ENCODE measurements at regions not wholly inside any gene's neighbourhood (a gene's known extent, or its start where the extent isn't known, plus 50 kb on each side); places are given as distances from the start of the nearest gene placed in this dataset.

DNA sequence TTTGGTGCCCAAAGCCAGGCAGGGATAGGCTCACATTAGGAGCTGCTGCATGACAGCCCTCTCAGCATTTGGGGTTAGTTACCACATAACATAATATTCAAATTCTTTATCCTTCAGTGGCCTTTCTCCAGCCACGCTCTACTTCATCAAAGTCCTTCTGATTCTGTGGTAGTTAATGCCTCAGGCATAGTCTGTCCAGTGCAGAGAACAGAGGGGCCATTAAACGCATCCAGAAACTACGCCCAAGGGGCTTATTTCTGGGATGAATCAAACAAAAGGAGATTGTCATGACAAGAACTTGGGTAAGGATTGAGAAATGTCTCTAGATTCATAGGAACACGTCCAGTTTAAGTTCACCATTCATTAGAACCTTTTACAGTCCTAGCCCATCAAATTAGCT lies 183.4 kb upstream of the PLXNC1 start:
- intact Hi-C loops (cut with micrococcal nuclease) = no loop called here
- H3K36me3 ChIP-seq (ENCODE audit: control insufficient read depth in 1 of 2, insufficient read depth in 2 of 2, low read length in 2 of 2) = no peaks in the 10 kb centered on the region
- H3K27ac ChIP-seq (ENCODE audit: low read depth, low read length) = no peak overlapping the region

More for the DNA sequence above, 183.4 kb upstream of the PLXNC1 start:
- Histone ChIP-seq H2AFZ (ENCODE audit: low read depth, low read length, poor library complexity, severe bottlenecking) (no peak overlapping the region), H3K4me3 (replicated peaks in 1 of 2; ENCODE audit: low read depth in 1 of 2, low read length in 2 of 2) (no peak overlapping the region), H3K27me3 (ENCODE audit: insufficient read depth, low read length) (no peaks in the 10 kb centered on the region), H3K4me2 (ENCODE audit: low read length) (no peak overlapping the region), H3K4me1 (ENCODE audit: control insufficient read depth in 1 of 2, insufficient read depth in 2 of 2, low read length in 2 of 2) (no peaks in the 10 kb centered on the region), H3K9me3 (ENCODE audit: control insufficient read depth in 1 of 2, insufficient read depth in 1 of 2, low read depth in 1 of 2, low read length in 2 of 2) (no peaks in the 10 kb centered on the region), H4K20me1 (ENCODE audit: insufficient read depth) (no peaks in the 10 kb centered on the region), H3K79me2 (ENCODE audit: insufficient read depth, low read length) (no peaks in the 10 kb centered on the region), H3K9ac (ENCODE audit: low read length) (no peak overlapping the region), H3K9me2 (ENCODE audit: insufficient read depth) (no peaks in the 10 kb centered on the region)
- ATAC-seq (no peak), DNase-seq (ENCODE audit: low read depth, low spot score) (no peak)
- RAD21 ChIA-PET (ENCODE audit: low non-redundant PET in 1 of 2, low total read pairs in 2 of 2, uncharacterized antibody in 2 of 2, unreplicated experiment in 2 of 2) = no interaction called here
- POLR2A ChIA-PET = no interaction called here
- TF ChIP-seq CBX3 (IDR thresholded peaks at IDR 0.05; ENCODE audit: low read depth) = no peak
- TF ChIP-seq POLR2AphosphoS5 (IDR thresholded peaks at IDR 0.05; ENCODE audit: low read depth, low read length) = no peak
- no peak for TF ChIP-seq CEBPB (IDR thresholded peaks at IDR 0.05; ENCODE audit: low read depth)
- no peak for TF ChIP-seq EZH2 (IDR thresholded peaks at IDR 0.05)
- TF ChIP-seq, protein P1, sequence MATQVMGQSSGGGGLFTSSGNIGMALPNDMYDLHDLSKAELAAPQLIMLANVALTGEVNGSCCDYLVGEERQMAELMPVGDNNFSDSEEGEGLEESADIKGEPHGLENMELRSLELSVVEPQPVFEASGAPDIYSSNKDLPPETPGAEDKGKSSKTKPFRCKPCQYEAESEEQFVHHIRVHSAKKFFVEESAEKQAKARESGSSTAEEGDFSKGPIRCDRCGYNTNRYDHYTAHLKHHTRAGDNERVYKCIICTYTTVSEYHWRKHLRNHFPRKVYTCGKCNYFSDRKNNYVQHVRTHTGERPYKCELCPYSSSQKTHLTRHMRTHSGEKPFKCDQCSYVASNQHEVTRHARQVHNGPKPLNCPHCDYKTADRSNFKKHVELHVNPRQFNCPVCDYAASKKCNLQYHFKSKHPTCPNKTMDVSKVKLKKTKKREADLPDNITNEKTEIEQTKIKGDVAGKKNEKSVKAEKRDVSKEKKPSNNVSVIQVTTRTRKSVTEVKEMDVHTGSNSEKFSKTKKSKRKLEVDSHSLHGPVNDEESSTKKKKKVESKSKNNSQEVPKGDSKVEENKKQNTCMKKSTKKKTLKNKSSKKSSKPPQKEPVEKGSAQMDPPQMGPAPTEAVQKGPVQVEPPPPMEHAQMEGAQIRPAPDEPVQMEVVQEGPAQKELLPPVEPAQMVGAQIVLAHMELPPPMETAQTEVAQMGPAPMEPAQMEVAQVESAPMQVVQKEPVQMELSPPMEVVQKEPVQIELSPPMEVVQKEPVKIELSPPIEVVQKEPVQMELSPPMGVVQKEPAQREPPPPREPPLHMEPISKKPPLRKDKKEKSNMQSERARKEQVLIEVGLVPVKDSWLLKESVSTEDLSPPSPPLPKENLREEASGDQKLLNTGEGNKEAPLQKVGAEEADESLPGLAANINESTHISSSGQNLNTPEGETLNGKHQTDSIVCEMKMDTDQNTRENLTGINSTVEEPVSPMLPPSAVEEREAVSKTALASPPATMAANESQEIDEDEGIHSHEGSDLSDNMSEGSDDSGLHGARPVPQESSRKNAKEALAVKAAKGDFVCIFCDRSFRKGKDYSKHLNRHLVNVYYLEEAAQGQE (IDR thresholded peaks at IDR 0.05; ENCODE audit: low read depth) = no peak
- no peak for TF ChIP-seq ZBTB33 (IDR thresholded peaks at IDR 0.05; ENCODE audit: extremely low read depth, insufficient replicate concordance, low read length)
- TF ChIP-seq RAD21 (IDR thresholded peaks at IDR 0.05; ENCODE audit: low read depth) = no peak
- TF ChIP-seq POLR2A (IDR thresholded peaks at IDR 0.05; ENCODE audit: borderline replicate concordance, extremely low read depth, insufficient read depth, insufficient read length) = no peak
- TF ChIP-seq ELF1 (IDR thresholded peaks at IDR 0.05; ENCODE audit: borderline replicate concordance, low read depth) = no peak
- CTCF ChIA-PET = no interaction called here
- BruUV-seq (replicated peaks) = no TSS peak

All from HCT116 (cell line).